Endothelial cell (in vitro differentiated cells): ENCODE measurements at regions not wholly inside any gene's neighbourhood (a gene's known extent, or its start where the extent isn't known, plus 50 kb on each side); places are given as distances from the start of the nearest gene placed in this dataset.

Source experiments
- DNase-seq: peaks from one replicate; pipeline ENCODE4 v3.0.0; 2021; ENCODE audit warnings: low spot score
- H3K27ac Mint-ChIP-seq: one replicate; pipeline ENCODE4 v1.8.0; 2021; ENCODE audit warnings: mixed read lengths, inconsistent platforms; ENCODE audit not compliant: unreplicated experiment
- H3K27me3 Mint-ChIP-seq: one replicate; pipeline ENCODE4 v1.8.0; 2021; ENCODE audit warnings: mild to moderate bottlenecking, moderate library complexity, mixed read lengths, inconsistent platforms; ENCODE audit not compliant: unreplicated experiment
- H3K36me3 Mint-ChIP-seq: one replicate; pipeline ENCODE4 v1.8.0; 2021; ENCODE audit warnings: mild to moderate bottlenecking, low read depth, mixed read lengths, inconsistent platforms; ENCODE audit not compliant: unreplicated experiment
- H3K4me1 Mint-ChIP-seq: one replicate; pipeline ENCODE4 v1.8.0; 2021; ENCODE audit warnings: mild to moderate bottlenecking, mixed read lengths, inconsistent platforms; ENCODE audit not compliant: unreplicated experiment
- H3K4me3 Mint-ChIP-seq: one replicate; pipeline ENCODE4 v1.8.0; 2021; ENCODE audit warnings: mild to moderate bottlenecking, mixed read lengths, inconsistent platforms; ENCODE audit not compliant: unreplicated experiment
- H3K9me3 Mint-ChIP-seq: one replicate; pipeline ENCODE4 v1.8.0; 2021; ENCODE audit warnings: mixed read lengths, inconsistent platforms; ENCODE audit not compliant: unreplicated experiment
- CTCF ChIP-seq: fragments of 200-600 bp; sonication (generic); IDR thresholded peaks from one replicate; pipeline ENCODE4 v1.5.0; 2021; ENCODE audit warnings: antibody characterized with exemption; ENCODE audit not compliant: unreplicated experiment

GRCh38 chr15:97521381-97522285 lies 438.9 kb upstream of the ARRDC4 start:
- no peak overlapping the region for H3K27ac Mint-ChIP-seq
- H3K27me3 Mint-ChIP-seq, result no peaks in the 10 kb centered on the region
- no peaks in the 10 kb centered on the region for H3K9me3 Mint-ChIP-seq
- no peak overlapping the region for H3K4me3 Mint-ChIP-seq
- no peak for TF ChIP-seq CTCF
- no peak for DNase-seq
- no peaks in the 10 kb centered on the region for H3K4me1 Mint-ChIP-seq
- H3K36me3 Mint-ChIP-seq, result no peaks in the 10 kb centered on the region

GRCh38 chr15:97522347-97522746 lies 438.2 kb upstream of the ARRDC4 start:
- Mint-ChIP-seq H3K4me1 (no peaks in the 10 kb centered on the region), H3K27me3 (no peaks in the 10 kb centered on the region), H3K4me3 (no peak overlapping the region), H3K9me3 (no peaks in the 10 kb centered on the region), H3K36me3 (no peaks in the 10 kb centered on the region), H3K27ac (no peak overlapping the region)
- DNase-seq, result no peak
- TF ChIP-seq CTCF, result no peak

GRCh38 chr15:97525809-97526208 lies 434.7 kb upstream of the ARRDC4 start:
- no peak for DNase-seq
- H3K27me3 Mint-ChIP-seq, result no peaks in the 10 kb centered on the region
- H3K4me3 Mint-ChIP-seq, result no peak overlapping the region
- no peak overlapping the region for H3K27ac Mint-ChIP-seq
- no peaks in the 10 kb centered on the region for H3K4me1 Mint-ChIP-seq
- H3K9me3 Mint-ChIP-seq, result no peaks in the 10 kb centered on the region
- no peaks in the 10 kb centered on the region for H3K36me3 Mint-ChIP-seq
- TF ChIP-seq CTCF, result no peak

GRCh38 chr15:97528238-97528637 lies 432.3 kb upstream of the ARRDC4 start:
- TF ChIP-seq CTCF, result no peak
- Mint-ChIP-seq H3K4me3 (no peak overlapping the region), H3K9me3 (no peaks in the 10 kb centered on the region), H3K27ac (no peak overlapping the region), H3K36me3 (no peaks in the 10 kb centered on the region), H3K4me1 (no peaks in the 10 kb centered on the region), H3K27me3 (no peaks in the 10 kb centered on the region)
- no peak for DNase-seq

GRCh38 chr15:97545799-97546198 lies 414.7 kb upstream of the ARRDC4 start:
- H3K4me1 Mint-ChIP-seq, result peaks cover 5% of the 10 kb centered on the region
- no peak overlapping the region for H3K4me3 Mint-ChIP-seq
- no peak for TF ChIP-seq CTCF
- H3K27me3 Mint-ChIP-seq, result no peaks in the 10 kb centered on the region
- no peak overlapping the region for H3K27ac Mint-ChIP-seq
- no peaks in the 10 kb centered on the region for H3K9me3 Mint-ChIP-seq
- DNase-seq, result no peak
- H3K36me3 Mint-ChIP-seq, result no peaks in the 10 kb centered on the region
